Body of pancreas (tissue), 4 donors: ENCODE measurements at regions not wholly inside any gene's neighbourhood (a gene's known extent, or its start where the extent isn't known, plus 50 kb on each side); places are given as distances from the start of the nearest gene placed in this dataset.

Experiments
- CTCF ChIP-seq, 7 experiments: fragments of 450-650 bp in 4 of 7; fragments of 200-600 bp in 3 of 7; sonication (generic) in 3 of 7; IDR thresholded peaks; one replicate each; pipeline ENCODE4 v1.5.1; 2016 to 2019; ENCODE audit warnings: antibody characterized with exemption in 7 of 7
- POLR2A ChIP-seq, 3 donors: fragments of 450-650 bp; IDR thresholded peaks; one replicate each; pipeline ENCODE4 v1.6.1; 2016; ENCODE audit warnings: antibody characterized with exemption in 3 of 3, mild to moderate bottlenecking in 2 of 3

GRCh38 chr5:81853030-81853357, 102.1 kb upstream of the SSBP2 start:
- TF ChIP-seq CTCF (IDR thresholded peaks at IDR 0.05) (no peak), POLR2A (IDR thresholded peaks at IDR 0.05) (no peak)
